ENCODE measurements at regions not wholly inside any gene's neighbourhood (a gene's known extent, or its start where the extent isn't known, plus 50 kb on each side); places are given as distances from the start of the nearest gene placed in this dataset.

- DNase-seq (ENCODE audit: low read depth) = no peak
- no peak for TF ChIP-seq CTCF (conservative IDR thresholded peaks at IDR 0.05; ENCODE audit: low read depth, low read length)
- no peak overlapping the region for H3K4me3 ChIP-seq (ENCODE audit: low read depth, low read length)
Measured at GRCh38 chr12:124460771-124461170, 106.6 kb downstream of the NCOR2 start.

GRCh38 chr12:124459852-124460645, 107.4 kb downstream of the NCOR2 start:
- no peak for TF ChIP-seq CTCF (conservative IDR thresholded peaks at IDR 0.05; ENCODE audit: low read depth, low read length)
- no peak for DNase-seq (ENCODE audit: low read depth)
- no peak overlapping the region for H3K4me3 ChIP-seq (ENCODE audit: low read depth, low read length)

DNA sequence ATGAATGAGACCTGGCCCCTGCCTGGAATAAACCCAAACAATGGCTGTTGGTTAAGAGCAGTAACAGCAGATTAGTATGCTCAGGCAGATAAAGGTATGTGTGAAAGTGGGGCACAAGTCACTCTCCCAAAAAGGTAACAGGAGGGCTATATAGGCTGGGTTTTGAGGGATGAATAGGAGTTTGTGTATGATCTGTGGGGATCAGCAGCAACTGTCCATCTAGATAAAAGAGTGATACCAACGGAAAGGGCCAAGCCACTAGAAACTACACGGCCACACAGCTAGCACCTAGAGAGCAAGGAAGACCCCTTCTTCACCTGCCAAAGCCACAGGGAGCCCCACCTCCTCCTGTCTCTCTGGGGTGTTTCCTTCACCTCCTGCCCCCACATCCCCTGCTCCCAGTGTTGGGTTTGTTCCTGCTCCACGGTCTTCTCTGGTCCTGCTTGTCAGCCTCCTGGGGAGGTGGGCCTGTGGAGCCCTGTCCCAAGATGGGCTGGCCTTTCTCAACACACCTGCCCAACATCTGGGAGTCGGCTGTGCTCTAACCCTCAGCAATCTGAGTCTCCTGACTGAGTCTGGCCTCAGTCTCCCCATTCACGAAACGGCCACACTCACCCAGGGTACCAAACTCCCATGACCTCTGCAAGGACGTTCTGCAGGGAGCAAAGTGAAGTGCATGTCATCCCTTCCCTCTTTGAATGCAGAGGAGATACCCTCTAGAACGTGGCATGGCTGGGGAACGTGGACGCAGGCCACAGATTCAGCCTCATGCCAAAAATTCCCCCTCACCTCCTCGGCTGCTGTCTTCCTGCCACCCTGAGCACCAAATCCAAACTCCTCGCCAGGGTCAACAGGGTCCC, 108.2 kb downstream of the NCOR2 start:
- no peak overlapping the region for H3K4me3 ChIP-seq (ENCODE audit: low read depth, low read length)
- TF ChIP-seq CTCF (conservative IDR thresholded peaks at IDR 0.05; ENCODE audit: low read depth, low read length) = no peak
- no peak for DNase-seq (ENCODE audit: low read depth)

DNA sequence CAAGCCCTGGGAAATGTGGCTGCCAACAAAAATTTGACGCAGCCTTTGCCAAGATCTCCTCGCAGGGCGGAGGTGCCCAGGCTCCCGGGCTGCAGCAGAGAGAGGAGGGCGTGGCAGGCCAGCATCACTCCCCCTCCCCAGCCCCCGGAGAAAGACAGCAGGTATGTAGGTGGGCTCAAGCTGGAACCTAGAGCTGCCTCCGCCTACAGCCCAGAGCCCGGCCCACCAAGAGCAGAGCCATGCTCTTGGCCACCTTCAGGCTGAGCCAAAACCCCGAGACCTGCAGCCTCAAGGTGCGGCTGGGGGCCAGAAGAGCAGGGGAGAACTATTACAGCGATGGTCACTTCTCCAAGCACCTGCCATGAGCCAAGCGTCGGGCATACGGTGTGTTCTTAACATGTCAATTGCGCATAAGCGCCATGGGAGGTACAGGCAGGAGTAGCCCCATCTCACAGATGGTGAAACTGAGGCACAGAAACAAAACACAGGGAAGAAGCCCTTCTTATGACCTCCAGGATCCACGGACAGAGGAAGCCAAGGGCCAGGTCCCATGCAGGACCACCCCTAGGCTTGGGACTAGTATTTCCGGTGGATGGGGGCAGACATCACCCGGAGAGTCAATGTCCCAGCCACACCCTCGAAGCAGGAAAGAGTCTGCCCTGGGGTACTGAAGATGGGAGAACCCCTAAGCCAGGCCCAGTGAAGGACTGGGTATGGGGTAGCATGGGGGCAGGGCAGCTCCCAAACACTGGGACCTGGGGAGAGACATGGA, 109.0 kb downstream of the NCOR2 start:
- no peak overlapping the region for H3K4me3 ChIP-seq (ENCODE audit: low read depth, low read length)
- DNase-seq (ENCODE audit: low read depth) = no peak
- no peak for TF ChIP-seq CTCF (conservative IDR thresholded peaks at IDR 0.05; ENCODE audit: low read depth, low read length)

DNA sequence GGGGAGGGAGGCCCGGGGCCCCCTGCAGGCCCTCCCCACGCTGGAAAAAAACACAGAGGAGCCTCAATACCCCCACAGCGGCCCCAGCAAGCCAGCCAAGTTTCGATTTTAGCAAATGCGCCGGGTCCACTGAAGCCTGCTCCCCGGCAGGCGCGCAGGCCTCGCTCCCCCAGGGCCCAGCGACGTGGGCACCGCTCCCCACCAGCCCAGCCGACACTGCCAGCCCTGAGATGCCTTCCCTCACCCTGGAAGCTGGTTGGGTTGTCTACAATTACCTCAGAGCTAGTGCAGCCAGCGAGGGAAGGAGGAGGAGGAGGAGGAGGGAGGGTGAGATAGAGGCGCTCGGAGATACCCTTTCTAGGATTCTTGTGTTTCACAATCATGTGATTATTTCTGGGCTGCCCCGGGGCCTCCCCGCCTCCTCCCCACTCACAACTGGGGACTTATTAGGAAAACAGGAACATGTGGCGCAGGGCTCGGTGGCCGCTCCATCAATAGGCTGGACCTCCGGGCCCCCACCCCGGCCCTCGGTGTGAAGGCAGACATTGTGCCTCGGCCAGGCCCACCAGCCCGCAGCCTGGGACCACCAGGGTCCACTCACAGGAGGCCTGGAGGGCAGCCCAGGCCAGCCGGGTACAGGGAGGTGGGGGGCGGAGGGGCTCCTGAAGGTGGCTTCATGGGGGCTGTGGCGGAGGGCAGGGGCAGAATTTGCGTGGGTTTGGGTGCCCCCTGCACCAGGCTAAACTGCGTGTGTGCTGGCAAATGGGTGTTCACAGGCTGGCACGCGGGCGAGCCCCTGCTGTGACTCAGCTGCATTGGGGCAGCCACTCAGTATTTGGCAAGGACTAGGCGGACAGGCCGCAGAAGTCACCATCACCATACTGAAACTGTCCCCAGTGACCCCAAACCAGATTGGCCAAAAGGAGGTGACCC, 109.9 kb downstream of the NCOR2 start:
- TF ChIP-seq CTCF (conservative IDR thresholded peaks at IDR 0.05; ENCODE audit: low read depth, low read length) = no peak
- H3K4me3 ChIP-seq (ENCODE audit: low read depth, low read length) = no peak overlapping the region
- DNase-seq (ENCODE audit: low read depth) = no peak

GRCh38 chr12:124456652-124457152, 110.7 kb downstream of the NCOR2 start:
- no peak for TF ChIP-seq CTCF (conservative IDR thresholded peaks at IDR 0.05; ENCODE audit: low read depth, low read length)

More at GRCh38 chr12:124456652-124457152, 110.7 kb downstream of the NCOR2 start:
- DNase-seq (ENCODE audit: low read depth) = no peak
- H3K4me3 ChIP-seq (ENCODE audit: low read depth, low read length) = no peak overlapping the region

All from epithelial cell of proximal tubule (primary cell).